ENCODE measurements at regions not wholly inside any gene's neighbourhood (a gene's known extent, or its start where the extent isn't known, plus 50 kb on each side); places are given as distances from the start of the nearest gene placed in this dataset.

DNA sequence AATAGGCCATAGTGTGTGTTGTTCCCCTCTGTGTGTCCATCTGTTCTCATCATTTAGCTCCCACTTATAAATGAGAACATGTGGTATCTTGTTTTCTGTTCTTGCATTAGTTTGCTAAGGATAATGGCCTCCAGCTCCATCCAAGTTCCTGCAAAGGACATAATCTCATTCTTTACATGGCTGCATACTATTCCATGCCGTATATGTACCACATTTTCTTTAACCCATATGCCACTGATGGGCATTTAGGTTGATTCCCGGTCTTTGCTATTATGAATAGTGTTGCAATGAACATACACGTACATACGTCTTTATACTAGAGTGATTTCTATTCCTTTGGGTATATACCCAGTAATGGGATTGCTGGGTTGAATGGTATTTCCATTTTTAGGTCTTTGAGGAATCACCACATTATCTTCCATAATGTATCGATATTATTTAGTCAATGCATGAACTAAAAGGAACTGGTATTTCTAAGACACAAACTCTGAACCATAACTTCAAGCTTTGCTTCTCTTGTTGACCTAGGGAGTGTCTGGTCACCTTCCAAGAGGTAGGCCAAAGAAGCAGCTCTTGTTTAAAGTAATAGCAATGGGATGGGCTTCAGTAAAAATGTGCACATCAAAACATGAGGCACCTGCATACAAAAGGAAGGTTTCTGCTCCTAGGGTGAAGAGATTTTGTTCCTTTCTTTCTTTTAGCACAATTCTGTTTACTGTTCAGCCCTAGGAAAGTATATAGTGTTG, 343.0 kb upstream of the ARID1B start:
- no peak for TF ChIP-seq EP300 (IDR thresholded peaks at IDR 0.05)
- TF ChIP-seq, protein P1, sequence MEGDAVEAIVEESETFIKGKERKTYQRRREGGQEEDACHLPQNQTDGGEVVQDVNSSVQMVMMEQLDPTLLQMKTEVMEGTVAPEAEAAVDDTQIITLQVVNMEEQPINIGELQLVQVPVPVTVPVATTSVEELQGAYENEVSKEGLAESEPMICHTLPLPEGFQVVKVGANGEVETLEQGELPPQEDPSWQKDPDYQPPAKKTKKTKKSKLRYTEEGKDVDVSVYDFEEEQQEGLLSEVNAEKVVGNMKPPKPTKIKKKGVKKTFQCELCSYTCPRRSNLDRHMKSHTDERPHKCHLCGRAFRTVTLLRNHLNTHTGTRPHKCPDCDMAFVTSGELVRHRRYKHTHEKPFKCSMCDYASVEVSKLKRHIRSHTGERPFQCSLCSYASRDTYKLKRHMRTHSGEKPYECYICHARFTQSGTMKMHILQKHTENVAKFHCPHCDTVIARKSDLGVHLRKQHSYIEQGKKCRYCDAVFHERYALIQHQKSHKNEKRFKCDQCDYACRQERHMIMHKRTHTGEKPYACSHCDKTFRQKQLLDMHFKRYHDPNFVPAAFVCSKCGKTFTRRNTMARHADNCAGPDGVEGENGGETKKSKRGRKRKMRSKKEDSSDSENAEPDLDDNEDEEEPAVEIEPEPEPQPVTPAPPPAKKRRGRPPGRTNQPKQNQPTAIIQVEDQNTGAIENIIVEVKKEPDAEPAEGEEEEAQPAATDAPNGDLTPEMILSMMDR (IDR thresholded peaks at IDR 0.05) = no peak
